DMS114 treated with DMSO at 0.1 percent for 48 hours (cell line): ENCODE measurements at regions not wholly inside any gene's neighbourhood (a gene's known extent, or its start where the extent isn't known, plus 50 kb on each side); places are given as distances from the start of the nearest gene placed in this dataset.

Source experiments
- DNase-seq: peaks from one replicate; lab custom pipeline; 2025; ENCODE audit not compliant: unreplicated experiment; lab: John Stamatoyannopoulos, UW

- no peak for DNase-seq
Measured at GRCh38 chr10:120641695-120642094, 184.7 kb downstream of the PLPP4 start.

GRCh38 chr10:120643351-120643750 lies 186.3 kb downstream of the PLPP4 start:
- DNase-seq = no peak

- DNase-seq = no peak
Measured at GRCh38 chr10:120644556-120645410, 187.8 kb downstream of the PLPP4 start.

GRCh38 chr10:120646159-120646732 lies 189.2 kb downstream of the PLPP4 start:
- DNase-seq = no peak

- no peak for DNase-seq
Measured at GRCh38 chr10:120646738-120647456, 189.9 kb downstream of the PLPP4 start.

- no peak for DNase-seq
Measured at GRCh38 chr10:120650705-120651399, 193.8 kb downstream of the PLPP4 start.

GRCh38 chr10:120656107-120656506 lies 195.1 kb upstream of the WDR11 start:
- no peak for DNase-seq

- no peak for DNase-seq
Measured at GRCh38 chr10:120657371-120657770, 193.8 kb upstream of the WDR11 start.

- no peak for DNase-seq
Measured at GRCh38 chr10:120658943-120659885, 191.9 kb upstream of the WDR11 start.

GRCh38 chr10:120666308-120666707 lies 184.9 kb upstream of the WDR11 start:
- no peak for DNase-seq

- DNase-seq = no peak
Measured at GRCh38 chr10:120667276-120667675, 183.9 kb upstream of the WDR11 start.

- DNase-seq = no peak
Measured at GRCh38 chr10:120671491-120671890, 179.7 kb upstream of the WDR11 start.

GRCh38 chr10:120683454-120683853 lies 167.7 kb upstream of the WDR11 start:
- no peak for DNase-seq

GRCh38 chr10:120684226-120684625 lies 166.9 kb upstream of the WDR11 start:
- no peak for DNase-seq

GRCh38 chr10:120685136-120685535 lies 166.0 kb upstream of the WDR11 start:
- DNase-seq = no peak

GRCh38 chr10:120688928-120689327 lies 162.2 kb upstream of the WDR11 start:
- no peak for DNase-seq

GRCh38 chr10:120689777-120690529 lies 161.2 kb upstream of the WDR11 start:
- DNase-seq = no peak

- no peak for DNase-seq
Measured at GRCh38 chr10:120691625-120692024, 159.5 kb upstream of the WDR11 start.

- no peak for DNase-seq
Measured at GRCh38 chr10:120700426-120700825, 150.7 kb upstream of the WDR11 start.

- no peak for DNase-seq
Measured at GRCh38 chr10:120701381-120701780, 149.8 kb upstream of the WDR11 start.
